ENCODE measurements at regions not wholly inside any gene's neighbourhood (a gene's known extent, or its start where the extent isn't known, plus 50 kb on each side); places are given as distances from the start of the nearest gene placed in this dataset.
"Not testable (repeated sequence)": the region's sequence is repeated elsewhere in the genome, so short reads cannot be mapped to it uniquely, and the experiment has no call there.

DNA sequence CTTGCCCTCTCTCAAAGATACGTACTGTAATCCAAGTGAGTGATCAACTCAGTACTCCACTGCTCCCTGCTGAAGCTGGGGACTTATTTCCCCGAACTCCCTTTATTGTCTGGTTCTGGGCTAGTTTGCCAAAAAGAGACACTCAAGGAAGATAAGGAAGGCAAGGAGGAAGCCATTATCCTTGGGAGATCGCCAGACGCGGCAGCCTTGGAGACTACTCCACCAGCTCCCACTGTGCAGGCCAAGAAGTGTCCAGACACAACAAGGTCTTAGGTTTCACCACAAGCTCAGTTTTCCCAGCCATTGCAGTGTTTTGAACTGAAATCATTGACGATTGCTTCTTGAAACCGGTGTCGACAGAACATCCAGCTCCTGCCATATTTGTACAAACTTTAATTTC lies 439.6 kb upstream of the UBE2E3 start:
- no peak for DNase-seq (ENCODE audit: low spot score)

DNA sequence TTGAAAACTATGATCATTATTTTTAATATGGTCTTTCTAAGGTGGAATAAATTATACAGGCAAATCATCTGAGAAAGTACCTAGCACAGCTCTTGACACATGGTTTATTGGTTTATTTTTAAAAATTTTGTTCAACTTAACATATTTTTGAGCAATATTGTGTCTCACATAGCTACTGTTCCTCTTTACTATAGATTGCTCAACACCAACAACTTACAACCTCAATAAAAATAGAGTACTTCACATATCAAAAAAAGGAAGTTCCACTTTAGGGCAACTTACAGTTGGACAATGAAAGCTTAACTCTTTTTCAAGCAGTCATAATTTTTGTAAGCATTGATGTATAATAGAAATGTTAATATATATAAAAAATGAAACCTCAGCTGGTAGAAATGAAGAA lies 440.9 kb upstream of the UBE2E3 start:
- no peak for DNase-seq (ENCODE audit: low spot score)

DNA sequence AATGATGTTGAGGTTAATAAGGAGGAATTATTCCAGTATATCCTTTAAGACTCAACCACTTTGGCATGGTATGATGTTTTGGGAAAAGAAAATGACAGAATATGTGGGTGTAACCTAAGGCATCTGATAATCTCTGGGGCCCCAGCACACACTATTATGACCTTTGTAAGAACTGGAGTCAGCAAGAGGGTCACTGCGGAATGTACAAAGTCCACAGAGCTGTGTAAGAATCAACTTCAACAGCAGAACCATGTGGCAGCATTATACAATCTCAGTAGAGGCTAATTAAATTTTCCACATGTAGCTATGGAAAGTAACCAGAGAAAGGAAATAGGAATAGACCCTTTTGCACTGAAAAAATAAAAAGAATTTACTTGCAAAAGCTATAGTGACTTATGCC lies 445.1 kb upstream of the UBE2E3 start:
- DNase-seq (ENCODE audit: low spot score) = no peak

DNA sequence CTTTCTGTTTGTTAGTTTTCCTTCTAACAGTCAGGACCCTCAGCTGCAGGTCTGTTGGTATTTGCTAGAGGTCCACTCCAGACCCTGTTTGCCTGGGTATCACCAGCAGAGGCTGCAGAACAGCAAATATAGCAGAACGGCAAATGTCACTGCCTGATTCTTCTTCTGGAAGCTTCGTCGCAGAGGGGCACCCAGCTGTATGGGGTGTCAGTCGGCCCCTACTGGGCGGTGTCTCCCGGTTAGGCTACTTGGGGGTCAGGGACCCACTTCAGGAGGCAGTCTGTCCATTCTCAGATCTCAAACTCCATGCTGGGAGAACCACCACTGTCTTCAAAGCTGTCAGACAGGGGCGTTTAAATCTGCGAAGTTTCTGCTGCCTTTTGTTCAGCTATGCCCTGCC lies 448.6 kb upstream of the UBE2E3 start:
- not testable (repeated sequence) for DNase-seq (ENCODE audit: low spot score)

DNA sequence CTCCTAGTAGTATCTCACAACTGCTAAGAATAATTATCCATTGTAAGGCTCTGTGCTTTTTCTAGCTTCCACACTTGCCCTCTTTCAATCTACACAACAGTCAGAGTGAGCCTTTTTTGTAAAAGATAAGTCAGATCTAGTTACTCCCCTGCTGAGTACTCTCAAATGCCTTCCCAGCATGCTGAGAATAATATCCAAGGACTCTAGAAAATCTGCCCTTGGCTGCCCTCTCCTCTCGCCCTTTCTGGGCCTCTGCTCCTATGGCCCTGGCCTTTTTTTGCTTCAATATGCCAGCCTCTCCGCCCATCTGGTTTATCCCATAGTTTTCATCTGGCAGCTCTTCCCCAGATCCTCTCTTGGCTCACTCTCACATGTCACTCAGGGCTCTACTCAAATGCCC lies 455.9 kb upstream of the UBE2E3 start:
- DNase-seq (ENCODE audit: low spot score) = no peak

DNA sequence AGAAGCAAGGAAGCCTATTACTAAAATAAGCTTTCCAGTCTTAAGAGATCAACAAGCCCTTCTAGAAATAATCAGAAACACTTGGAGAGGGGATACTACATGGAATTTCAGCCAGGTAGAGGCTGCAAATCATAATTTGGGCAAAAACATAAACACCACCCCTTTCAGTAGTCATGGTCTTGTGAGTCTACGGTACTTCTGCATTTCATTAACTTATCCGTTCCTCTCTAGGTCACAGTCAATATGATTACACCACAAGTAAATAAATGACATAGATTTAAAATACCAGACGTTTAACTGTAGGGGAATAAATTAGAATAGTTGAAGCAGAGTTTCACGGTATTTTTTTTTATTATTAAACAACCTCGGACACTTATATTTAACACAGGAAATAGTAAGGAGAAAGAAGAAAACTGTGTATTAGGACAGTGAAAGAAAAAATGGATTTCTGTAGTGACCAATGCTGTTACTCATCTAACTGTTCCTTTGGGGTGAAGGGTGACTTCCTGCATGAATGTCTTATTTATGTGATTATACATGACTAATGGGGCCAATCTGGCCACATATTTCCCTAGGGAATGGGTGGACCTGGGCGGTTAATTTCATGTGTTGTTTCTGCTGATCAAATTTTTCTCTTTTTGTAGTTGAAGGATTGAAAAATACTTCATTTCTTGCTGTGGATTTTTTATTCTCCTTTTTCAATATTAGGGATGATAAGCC lies 456.6 kb upstream of the UBE2E3 start:
- no peak for DNase-seq (ENCODE audit: low spot score)

DNA sequence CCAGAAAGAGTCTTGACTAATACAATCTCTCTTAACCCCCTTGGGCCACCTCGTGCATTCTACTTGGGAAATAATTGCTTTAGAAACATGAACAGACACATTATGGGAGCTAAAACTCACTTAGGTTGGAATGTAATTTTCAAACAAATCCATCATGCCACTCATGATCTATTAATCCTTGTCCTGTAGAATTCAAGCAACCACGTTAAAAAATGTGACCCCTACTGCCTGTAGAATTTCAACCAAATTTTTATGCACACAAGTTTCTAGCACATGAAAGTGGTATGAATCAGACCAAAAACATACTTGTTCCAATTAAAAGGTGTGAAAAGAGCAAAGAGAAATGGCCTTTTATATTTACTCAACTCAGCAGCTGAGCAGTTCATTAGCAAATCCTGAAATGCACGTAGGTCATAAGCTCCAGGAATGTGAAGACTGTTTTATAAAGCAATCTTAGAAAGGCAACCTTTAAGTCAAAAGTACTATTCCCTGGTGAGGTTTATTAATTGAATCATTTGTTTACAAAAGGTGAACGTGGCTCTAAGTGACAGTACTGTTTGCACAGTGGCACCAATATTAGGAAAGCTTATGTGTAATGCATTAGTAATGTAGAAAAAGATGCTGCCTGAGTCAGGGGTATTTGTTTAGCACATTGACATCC lies 459.4 kb upstream of the UBE2E3 start:
- no peak for DNase-seq (ENCODE audit: low spot score)

DNA sequence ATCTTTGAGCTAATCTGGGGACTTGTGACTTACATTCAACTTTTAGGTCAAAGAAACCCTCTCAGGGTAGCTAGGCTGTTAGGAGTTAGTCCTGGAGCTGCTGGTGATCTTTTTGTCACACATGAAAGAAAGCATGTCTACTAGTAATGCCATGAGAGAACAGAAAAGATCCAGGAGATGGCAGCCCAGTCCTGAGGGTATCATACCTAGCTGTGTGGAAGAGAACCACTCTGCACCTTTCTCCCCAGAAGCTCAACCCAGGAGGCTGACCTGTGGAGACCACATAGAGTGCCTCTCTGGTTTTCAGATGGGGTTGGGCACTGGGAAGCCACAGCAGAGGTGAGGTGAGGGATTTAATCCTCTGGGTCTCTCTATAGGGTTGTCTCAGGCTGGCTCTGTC lies 460.2 kb upstream of the UBE2E3 start:
- peak; percentile 22 for DNase-seq (ENCODE audit: low spot score)

DNA sequence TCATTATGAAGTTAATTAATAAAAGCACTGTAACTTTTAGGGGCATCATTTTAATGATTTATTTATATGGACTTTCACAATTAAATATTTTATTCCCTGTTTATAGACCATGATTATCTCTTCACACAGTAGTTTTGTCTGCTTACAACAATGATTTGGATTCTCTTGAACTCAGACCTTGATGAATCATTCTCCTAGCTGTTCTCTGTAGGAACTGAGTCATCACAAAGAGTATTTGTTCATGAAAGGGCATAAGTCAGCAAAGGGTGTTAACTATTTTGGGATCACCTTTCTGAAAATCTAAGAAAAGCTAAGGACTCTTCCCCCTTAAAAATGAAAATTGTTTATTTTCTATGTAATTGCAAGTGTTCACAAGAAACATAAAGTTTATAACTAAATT lies 461.1 kb upstream of the UBE2E3 start:
- DNase-seq (ENCODE audit: low spot score) = no peak

DNA sequence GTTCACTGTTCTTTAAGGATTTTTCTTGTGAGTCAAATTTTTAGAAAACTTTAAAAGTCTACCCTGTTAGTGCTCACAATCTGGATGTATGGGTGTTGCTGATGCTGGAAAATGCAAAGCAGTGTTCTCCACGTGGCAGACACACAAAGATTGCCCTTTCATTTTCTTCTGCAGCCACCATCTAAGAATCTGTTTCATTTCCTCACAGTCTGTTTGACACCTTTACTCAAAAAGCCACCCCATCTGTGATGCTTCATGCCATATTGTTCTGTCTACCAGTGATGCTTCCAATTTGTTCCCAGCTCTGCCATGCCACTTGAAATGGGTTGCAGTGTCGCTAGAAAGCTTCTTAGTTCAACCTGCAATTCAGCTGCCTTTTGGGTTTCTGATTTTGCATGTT lies 464.2 kb upstream of the UBE2E3 start:
- peak; percentile 12 for DNase-seq (ENCODE audit: low spot score)

DNA sequence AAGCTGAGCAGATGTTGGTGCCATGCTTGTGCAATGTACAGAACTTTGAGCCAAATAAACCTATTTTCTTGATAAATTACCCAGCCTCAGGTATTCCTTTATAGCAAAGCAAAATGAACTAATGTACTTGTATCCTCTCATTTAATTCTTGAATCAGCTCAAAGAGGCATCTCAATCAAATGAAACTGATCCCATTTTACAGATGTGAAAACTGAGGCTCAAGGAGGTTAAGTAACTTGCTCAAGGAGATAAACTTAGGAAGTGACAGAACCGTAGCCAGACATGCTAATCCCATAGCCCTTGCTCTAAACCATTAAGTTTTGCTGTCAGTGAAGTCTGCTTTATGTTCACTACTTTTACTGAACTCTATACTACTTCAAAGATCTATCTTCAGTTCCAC lies 467.0 kb upstream of the UBE2E3 start:
- DNase-seq (ENCODE audit: low spot score) = no peak

DNA sequence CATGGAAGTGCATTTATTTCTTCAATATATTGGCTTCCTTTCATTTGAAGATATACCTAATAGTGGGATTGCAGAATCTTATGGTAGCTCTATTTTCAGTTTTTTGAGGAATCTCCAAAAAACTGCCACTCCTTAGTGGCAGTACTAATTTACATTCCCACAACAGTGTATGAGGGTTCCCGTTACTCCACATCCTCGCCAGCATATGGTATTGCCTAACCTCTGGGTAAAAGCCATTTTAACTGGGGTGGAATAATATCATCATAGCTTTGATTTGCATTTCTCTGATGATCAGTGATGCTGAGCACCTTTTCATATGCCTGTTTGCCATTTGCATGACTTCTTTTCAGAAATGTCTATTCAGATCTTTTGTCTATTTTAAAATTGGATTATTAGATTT lies 471.9 kb upstream of the UBE2E3 start:
- no peak for DNase-seq (ENCODE audit: low spot score)

DNA sequence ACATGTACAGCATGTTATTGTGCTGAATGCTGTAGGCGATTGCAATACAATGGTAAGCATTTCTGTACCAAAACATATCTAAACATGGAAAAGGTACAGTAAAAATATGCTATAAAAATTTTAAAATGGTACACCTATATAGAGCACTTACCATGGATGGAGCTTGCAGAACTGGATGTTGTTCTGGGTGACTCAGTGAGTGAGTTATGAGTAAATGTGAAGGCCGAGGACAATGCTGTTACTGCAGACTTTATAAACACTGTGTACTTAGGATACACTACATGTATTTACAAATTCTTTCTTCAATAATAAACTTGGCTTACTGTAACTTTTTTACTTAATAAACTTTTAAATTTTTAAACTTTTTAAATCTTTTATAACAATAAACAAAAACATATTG lies 473.4 kb upstream of the UBE2E3 start:
- DNase-seq (ENCODE audit: low spot score) = no peak

DNA sequence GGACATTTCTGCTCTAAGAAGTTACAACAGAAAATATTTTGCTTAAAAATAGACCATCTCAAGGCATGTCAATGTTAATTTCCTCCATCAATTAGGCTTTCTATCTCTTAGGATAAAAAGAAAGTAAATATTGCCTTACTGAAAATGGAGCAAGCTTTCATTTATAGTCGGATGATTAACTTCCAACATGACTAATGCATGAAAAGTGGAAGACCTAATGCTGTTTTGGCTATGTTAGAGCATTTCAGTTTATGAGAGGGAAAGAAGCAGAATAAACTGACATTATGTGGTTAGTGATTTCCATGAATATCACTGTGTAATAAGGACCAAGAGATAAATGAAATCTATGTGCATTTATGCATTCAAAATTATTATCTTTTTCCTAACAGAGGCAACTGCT lies 475.2 kb upstream of the UBE2E3 start:
- no peak for DNase-seq (ENCODE audit: low spot score)

DNA sequence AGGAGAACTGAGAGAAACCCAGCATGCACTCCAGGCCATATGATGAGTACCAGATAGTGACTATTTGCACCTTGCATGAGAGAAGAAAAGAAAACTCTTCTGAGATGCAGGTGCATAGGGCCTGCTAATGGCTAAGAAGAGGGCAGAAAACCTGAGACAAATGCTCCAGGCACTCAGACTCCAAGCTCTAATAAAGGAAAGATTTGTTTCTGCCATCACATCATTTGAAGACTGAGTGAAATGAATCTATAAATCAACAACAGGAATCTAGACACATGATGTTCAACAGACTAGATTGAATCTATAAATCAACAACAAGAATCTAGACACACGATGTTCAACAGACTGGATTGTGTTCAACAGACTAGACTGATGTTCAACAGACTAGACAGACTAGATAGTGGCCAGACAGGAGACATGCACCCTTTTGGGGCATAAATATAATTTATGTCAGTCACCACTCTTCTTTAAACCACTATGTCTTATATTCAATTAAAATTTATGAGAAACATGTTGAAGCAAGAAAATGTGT lies 482.7 kb upstream of the UBE2E3 start:
- DNase-seq (ENCODE audit: low spot score) = no peak

DNA sequence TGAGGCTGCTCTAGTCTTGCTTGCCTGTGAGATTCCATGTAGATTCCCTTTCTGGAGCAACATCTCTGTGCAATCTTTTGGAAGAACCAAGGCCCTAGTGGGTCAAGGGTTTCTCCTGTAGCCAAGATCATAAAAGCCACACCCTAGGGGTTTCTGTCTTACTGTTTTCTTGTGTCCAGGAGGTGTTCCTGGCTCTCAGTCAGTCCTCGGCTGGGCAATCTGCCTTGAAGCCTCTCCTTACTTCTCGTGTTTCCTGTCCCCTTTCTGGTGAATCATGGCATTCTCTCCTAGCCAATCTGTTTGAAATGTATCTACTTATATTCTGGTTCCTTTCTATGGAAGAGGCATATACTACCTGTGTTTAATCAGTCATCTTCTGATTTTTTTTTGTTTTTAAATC lies 484.8 kb upstream of the UBE2E3 start:
- DNase-seq (ENCODE audit: low spot score) = no peak

DNA sequence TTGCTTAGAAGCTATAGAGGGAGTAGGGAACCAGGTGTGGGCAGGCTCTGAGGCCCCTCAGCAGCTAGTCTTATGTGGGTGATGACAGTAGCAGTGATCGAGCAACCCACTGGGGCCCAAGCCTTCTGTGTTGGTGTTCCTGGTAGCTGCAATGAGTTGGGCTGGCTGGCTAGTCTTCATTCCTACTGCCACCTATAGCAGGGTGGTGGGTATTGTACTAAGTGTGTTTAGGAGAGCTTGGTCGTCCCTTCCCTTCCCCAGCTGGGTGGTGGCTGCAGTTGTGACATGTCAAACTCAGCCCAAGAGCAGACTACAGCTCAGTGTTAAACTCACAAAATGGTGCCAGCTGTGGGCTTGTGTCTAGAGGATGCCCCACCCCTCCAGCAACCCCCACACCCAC lies 486.1 kb upstream of the UBE2E3 start:
- no peak for DNase-seq (ENCODE audit: low spot score)

DNA sequence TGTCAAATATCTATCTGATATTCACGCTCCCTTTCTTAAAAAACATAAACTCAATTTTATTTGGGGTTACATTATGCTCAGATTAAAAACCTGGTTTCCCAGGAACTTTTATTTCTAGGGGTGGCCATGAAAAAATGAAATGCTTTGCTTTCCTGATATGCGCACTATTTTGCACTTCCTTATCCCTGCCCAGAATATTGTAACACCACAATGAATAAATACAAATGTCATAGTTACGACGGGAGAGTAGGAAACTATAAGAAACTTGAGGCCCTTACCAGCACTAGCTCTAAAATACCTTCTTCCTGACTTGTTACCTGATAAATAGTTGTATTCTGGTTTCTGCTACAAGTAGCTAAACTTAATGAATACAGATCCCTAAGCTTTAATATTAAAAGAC lies 475.6 kb upstream of the CWC22 start:
- no peak for DNase-seq (ENCODE audit: low spot score)

DNA sequence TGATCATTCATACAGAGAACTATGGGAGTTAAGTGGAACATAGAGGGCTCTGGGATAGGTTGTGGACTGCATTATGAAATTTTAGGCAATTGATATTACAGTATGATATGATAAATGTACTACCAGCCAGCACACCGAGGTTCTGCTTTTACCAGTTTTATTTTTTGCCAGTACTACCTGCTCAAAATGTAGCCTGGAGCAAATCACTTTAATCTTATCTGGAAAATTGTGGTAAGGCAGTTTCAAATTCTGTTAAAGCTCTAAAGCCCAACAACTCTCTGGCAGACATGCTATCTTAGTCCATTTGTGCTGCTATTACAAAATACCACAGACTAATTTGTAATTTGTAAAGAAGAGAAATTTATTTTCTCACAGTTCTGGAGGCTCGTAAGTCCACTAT lies 474.9 kb upstream of the CWC22 start:
- no peak for DNase-seq (ENCODE audit: low spot score)

DNA sequence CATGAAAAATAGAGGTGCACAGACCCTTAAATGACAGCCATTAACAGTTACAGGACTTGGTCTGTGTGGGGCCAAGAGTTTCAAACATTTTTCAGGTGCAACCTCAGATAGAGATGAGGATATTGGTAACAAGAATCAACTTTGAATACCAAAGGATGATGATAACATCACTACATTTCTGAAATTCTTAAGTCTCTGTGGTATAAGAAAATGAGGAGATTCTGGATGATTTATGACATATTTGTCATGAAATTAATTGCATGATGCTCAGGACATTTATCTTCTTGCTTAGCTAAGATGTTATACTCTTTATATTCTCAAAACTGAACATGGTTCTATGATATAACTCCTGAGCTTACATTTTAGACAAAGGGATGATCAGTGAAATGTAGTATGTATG lies 471.8 kb upstream of the CWC22 start:
- DNase-seq (ENCODE audit: low spot score) = no peak

DNA sequence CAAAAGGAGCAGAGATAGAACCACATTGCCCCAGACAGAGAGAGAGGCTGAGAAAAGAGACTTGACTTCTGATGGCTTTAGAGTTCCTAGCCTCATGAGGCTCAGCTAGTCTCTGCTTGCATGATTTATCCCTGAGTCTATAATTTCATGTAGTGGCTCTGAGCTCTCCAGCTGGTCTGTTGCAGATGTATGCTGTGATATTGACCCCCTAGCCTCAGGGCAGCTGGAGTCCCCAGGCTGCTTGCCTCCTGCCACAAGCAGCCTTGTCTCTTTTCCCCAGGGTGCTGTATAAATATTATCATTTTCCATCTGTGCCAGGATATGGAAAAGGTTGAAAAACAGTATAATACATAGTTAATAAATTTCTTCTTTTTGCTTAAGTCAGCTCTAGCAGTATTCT lies 467.6 kb upstream of the CWC22 start:
- DNase-seq (ENCODE audit: low spot score) = no peak

DNA sequence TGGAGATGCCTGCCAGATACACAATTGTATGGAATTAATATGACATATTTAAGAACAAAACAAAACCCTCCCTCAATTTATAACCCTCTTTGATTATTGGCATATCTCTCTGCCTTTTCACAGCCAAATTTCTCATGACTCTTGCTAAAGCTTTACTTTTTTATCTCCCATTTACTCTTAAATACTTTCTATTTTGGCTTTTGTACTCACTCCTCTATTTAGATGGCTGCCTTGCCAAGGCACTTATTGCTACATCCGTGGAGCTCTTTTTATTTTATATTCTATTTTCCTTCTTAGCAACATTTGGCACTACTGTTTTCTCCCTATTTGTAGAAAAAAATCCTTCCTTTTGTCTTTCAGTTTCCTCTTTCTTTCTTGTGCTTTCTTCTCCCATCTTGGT lies 466.4 kb upstream of the CWC22 start:
- DNase-seq (ENCODE audit: low spot score) = no peak

DNA sequence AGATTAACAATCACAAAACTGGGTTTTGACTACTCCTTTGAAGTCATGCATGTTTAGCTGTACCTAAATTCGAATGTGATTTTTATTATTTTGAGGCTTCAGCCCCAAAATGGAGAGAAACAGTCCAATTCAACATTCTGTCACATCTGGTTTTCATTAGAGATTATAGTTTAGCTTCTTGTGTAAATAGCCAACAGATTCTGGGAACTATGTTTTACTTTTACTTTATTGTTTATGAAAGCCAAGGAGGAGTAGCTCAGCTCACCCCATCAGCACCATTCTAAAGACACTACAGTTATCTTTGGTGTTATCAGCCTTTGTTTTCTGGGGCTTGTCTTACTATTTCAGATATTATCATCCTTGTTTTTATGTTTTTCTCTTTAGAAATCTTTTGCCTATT lies 465.0 kb upstream of the CWC22 start:
- no peak for DNase-seq (ENCODE audit: low spot score)

DNA sequence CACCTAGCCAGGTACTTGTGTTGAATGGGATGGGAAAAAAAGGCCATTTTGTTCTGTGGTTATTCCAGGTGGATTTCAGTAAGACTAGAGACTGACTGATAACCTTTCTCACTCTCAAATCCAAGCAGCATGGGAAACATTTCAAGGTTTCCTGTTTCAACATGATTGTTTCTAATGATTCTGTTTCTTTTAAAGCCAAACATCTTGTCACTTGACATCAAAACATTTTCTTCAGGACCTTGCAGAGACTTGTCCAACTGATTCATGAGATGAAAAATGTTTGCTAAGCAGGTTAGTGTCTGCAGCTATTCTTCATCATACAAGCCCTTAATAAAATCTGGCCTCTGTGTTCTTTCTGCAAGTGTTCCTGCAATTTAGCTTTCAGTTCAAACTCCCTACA lies 456.5 kb upstream of the CWC22 start:
- DNase-seq (ENCODE audit: low spot score) = no peak

Measured in Ammon's horn (tissue), 1 donor.